ENCODE measurements at regions not wholly inside any gene's neighbourhood (a gene's known extent, or its start where the extent isn't known, plus 50 kb on each side); places are given as distances from the start of the nearest gene placed in this dataset.

GRCh38 chr2:236321415-236321814, 57.2 kb upstream of the ASB18 start:
- Histone ChIP-seq H3K9ac (ENCODE audit: control insufficient read depth, insufficient read depth, low read length) (no peak overlapping the region), H3K27me3 (replicated peaks in 1 of 2; ENCODE audit: control insufficient read depth in 2 of 2, insufficient read depth in 2 of 2, low read length in 1 of 2) (peaks cover 4 to 6% of the 10 kb centered on the region in 2 experiments; a peak in 3 of 4 replicates), H3K79me2 (ENCODE audit: control insufficient read depth, insufficient read depth, low read length) (no peaks in the 10 kb centered on the region), H2AFZ (ENCODE audit: control insufficient read depth, low read depth, low read length) (no peak overlapping the region), H3K27ac (ENCODE audit: control insufficient read depth, insufficient read depth) (no peak overlapping the region), H3K36me3 (ENCODE audit: control insufficient read depth in 2 of 2, insufficient read depth in 2 of 2, low read length in 1 of 2) (no peaks in the 10 kb centered on the region), H3K9me3 (replicated peaks; ENCODE audit: control insufficient read depth, insufficient read depth, low read length) (no peaks in the 10 kb centered on the region), H3K4me2 (ENCODE audit: control insufficient read depth, insufficient read depth) (no peak overlapping the region), H3K4me3 (no peak overlapping the region), H4K20me1 (ENCODE audit: control insufficient read depth, insufficient read depth) (no peaks in the 10 kb centered on the region), H3K4me1 (ENCODE audit: control insufficient read depth, insufficient read depth, low read length) (no peaks in the 10 kb centered on the region)
- ATAC-seq = no peak
- 21% methylated on average over 5 of the region's 5 CpGs for WGBS (ENCODE audit: insufficient coverage, insufficient replicate concordance, low lambda C conversion rate, missing lambda C conversion rate)
- ChIA-PET CTCF (interaction anchor here (0.6 kb wide), 1 partner anchor 12 kb away, joined by 3 read pairs; no protein-coding TSS in a partner anchor), RAD21 (ENCODE audit: unreplicated experiment) (no interaction called here), POLR2A (no interaction called here), SMC1A (ENCODE audit: uncharacterized antibody, unreplicated experiment) (no interaction called here)
- in situ Hi-C loops (cut with MboI) = no loop called here
- intact Hi-C loops (cut with micrococcal nuclease; ENCODE audit: unreplicated experiment) = no loop called here
- no peak for FAIRE-seq
- no TSS peak for BruUV-seq (replicated peaks)
- DNase-seq (ENCODE audit: low read depth, low spot score) = no peak
- TF ChIP-seq RBBP5 (conservative IDR thresholded peaks at IDR 0.05) (no peak), NFYB (IDR thresholded peaks at IDR 0.05; ENCODE audit: insufficient read depth, low read depth, low read length) (no peak), CHD1 (IDR thresholded peaks at IDR 0.05; ENCODE audit: low read depth, low read length) (no peak), ATF2 (IDR thresholded peaks at IDR 0.05; ENCODE audit: low read length) (no peak), HDAC6 (IDR thresholded peaks at IDR 0.05; ENCODE audit: unreplicated experiment) (no peak), EP300 (IDR thresholded peaks at IDR 0.05; ENCODE audit: borderline replicate concordance in 1 of 2, control insufficient read depth in 1 of 2, low read depth in 2 of 2, low read length in 2 of 2) (no peak), MLLT1 (IDR thresholded peaks at IDR 0.05) (no peak), REST (IDR thresholded peaks at IDR 0.05; ENCODE audit: low read depth, low read length) (no peak), NR2C1 (IDR thresholded peaks at IDR 0.05) (no peak), ATF3 (IDR thresholded peaks at IDR 0.05; ENCODE audit: borderline replicate concordance, extremely low read depth, low read depth, low read length) (no peak), BMI1 (IDR thresholded peaks at IDR 0.05; ENCODE audit: borderline replicate concordance) (no peak), SKIL (IDR thresholded peaks at IDR 0.05; ENCODE audit: low read depth, poor library complexity, severe bottlenecking) (no peak), EZH2 (IDR thresholded peaks at IDR 0.05; ENCODE audit: borderline replicate concordance, control insufficient read depth, low read depth, low read length) (no peak), NFYA (IDR thresholded peaks at IDR 0.05; ENCODE audit: borderline replicate concordance, low read depth, low read length) (no peak), TCF12 (IDR thresholded peaks at IDR 0.05; ENCODE audit: low read depth, low read length) (no peak)
